SK-N-SH (cell line): ENCODE measurements at regions not wholly inside any gene's neighbourhood (a gene's known extent, or its start where the extent isn't known, plus 50 kb on each side); places are given as distances from the start of the nearest gene placed in this dataset.

ENCODE experiments used
- CTCF ChIA-PET: fragments of 300-600, 350-600 bp; formaldehyde crosslinking; extraction: SDS; loops from one replicate; lab custom pipeline; 2021; lab: Yijun Ruan, JAX
- POLR2A ChIA-PET: fragments of 350-600 bp; sonication (Branson Sonifier 250); formaldehyde crosslinking; extraction: SDS; loops from one replicate; lab custom pipeline; 2020; ENCODE audit warnings: antibody characterized with exemption, inconsistent platforms; lab: Yijun Ruan, JAX
- DNase-seq: peaks from one replicate; pipeline ENCODE4 v3.0.0; 2012
- H2AFZ ChIP-seq: fragments of 200-600 bp; sonication (generic); 2 replicates; pipeline ENCODE4 v1.8.1; 2016; ENCODE audit warnings: antibody characterized with exemption, mild to moderate bottlenecking, low read depth
- H3F3A ChIP-seq: fragments of 200-600 bp; sonication (generic); replicated peaks from 2 replicates; pipeline ENCODE3; 2016; ENCODE audit warnings: antibody characterized with exemption, mild to moderate bottlenecking; ENCODE audit not compliant: insufficient read depth
- H3K27ac ChIP-seq, 2 experiments: fragments of 200-500 bp in 1 of 2; fragments of 200-600 bp in 1 of 2; sonication (Bioruptor generic) in 1 of 2; sonication (generic), shearing (Covaris generic) in 1 of 2; 2 replicates each; pipeline versions ENCODE4 v1.5.1 to v1.6.1; 2014 to 2016; ENCODE audit warnings: low read depth in 2 of 2, inconsistent platforms in 1 of 2, low read length in 1 of 2, mild to moderate bottlenecking in 1 of 2, mixed read lengths in 1 of 2
- H3K27me3 ChIP-seq: fragments of 200-600 bp; sonication (generic), shearing (Covaris generic); 2 replicates; pipeline ENCODE4 v1.6.1; 2016; ENCODE audit warnings: mixed run types; ENCODE audit not compliant: insufficient read depth
- H3K36me3 ChIP-seq, 2 experiments: fragments of 200-500 bp in 1 of 2; fragments of 200-600 bp in 1 of 2; sonication (Bioruptor generic) in 1 of 2; sonication (generic) in 1 of 2; replicated peaks in 1 of 2; 2 replicates each; pipeline versions ENCODE3 to v1.5.1; 2014 to 2016; ENCODE audit warnings: low read length in 1 of 2, mild to moderate bottlenecking in 1 of 2; ENCODE audit not compliant: insufficient read depth in 2 of 2, control insufficient read depth in 1 of 2
- H3K4me1 ChIP-seq, 2 experiments: fragments of 200-500 bp in 1 of 2; fragments of 200-600 bp in 1 of 2; sonication (Bioruptor generic) in 1 of 2; sonication (generic), shearing (Covaris generic) in 1 of 2; 2 replicates each; pipeline versions ENCODE4 v1.5.1 to v1.6.1; 2014 to 2016; ENCODE audit warnings: low read depth in 1 of 2, low read length in 1 of 2, mixed run types in 1 of 2; ENCODE audit not compliant: insufficient read depth in 2 of 2, control insufficient read depth in 1 of 2
- H3K4me2 ChIP-seq: fragments of 200-600 bp; sonication (generic), shearing (Covaris generic); 2 replicates; pipeline ENCODE4 v1.6.1; 2017; ENCODE audit warnings: mixed run types
- H3K4me3 ChIP-seq, 2 experiments: fragments of 200-500 bp in 1 of 2; fragments of 200-600 bp in 1 of 2; sonication (Bioruptor generic) in 1 of 2; sonication (generic), shearing (Covaris generic) in 1 of 2; 2 replicates each; pipeline versions ENCODE4 v1.5.1 to v1.8.1; 2014 to 2016; ENCODE audit warnings: low read depth in 2 of 2, inconsistent platforms in 1 of 2, low read length in 1 of 2, mild to moderate bottlenecking in 1 of 2, mixed read lengths in 1 of 2, moderate library complexity in 1 of 2
- H3K79me2 ChIP-seq: fragments of 200-600 bp; sonication (generic); 2 replicates; pipeline ENCODE4 v1.8.1; 2017; ENCODE audit warnings: mild to moderate bottlenecking; ENCODE audit not compliant: insufficient read depth
- H3K9ac ChIP-seq: fragments of 200-600 bp; sonication (generic); 2 replicates; pipeline ENCODE4 v1.6.1; 2017; ENCODE audit warnings: mixed run types
- H3K9me2 ChIP-seq: fragments of 200-600 bp; sonication (generic); 2 replicates; pipeline ENCODE4 v1.6.1; 2017; ENCODE audit warnings: mixed run types
- H3K9me3 ChIP-seq: fragments of 200-600 bp; sonication (generic); 2 replicates; pipeline ENCODE4 v1.6.1; 2017; ENCODE audit warnings: mixed run types, mild to moderate bottlenecking, moderate library complexity
- H4K20me1 ChIP-seq: fragments of 200-600 bp; sonication (generic); 2 replicates; pipeline ENCODE4 v1.6.1; 2017; ENCODE audit warnings: mild to moderate bottlenecking, mixed run types; ENCODE audit not compliant: insufficient read depth
- CHD2 ChIP-seq: fragments of 150-350 bp; IDR thresholded peaks from 2 replicates; pipeline ENCODE4 v1.6.1; 2018; ENCODE audit warnings: low read length; ENCODE audit not compliant: partially characterized antibody
- EP300 ChIP-seq, 2 experiments: IDR thresholded peaks; 2 replicates each; pipeline versions ENCODE4 v1.4.0 to v1.6.1; 2012; ENCODE audit warnings: borderline replicate concordance in 1 of 2, low read depth in 1 of 2, low read length in 1 of 2
- FOSL2 ChIP-seq: IDR thresholded peaks from 2 replicates; pipeline ENCODE4 v1.4.0; 2012; ENCODE audit warnings: low read depth, mild to moderate bottlenecking, moderate library complexity, borderline replicate concordance
- FOXJ3 ChIP-seq: sonication (generic); formaldehyde crosslinking; IDR thresholded peaks from 2 replicates; pipeline ENCODE4 v1.5.1; 2020; ENCODE audit warnings: mild to moderate bottlenecking, missing genetic modification reagents
- GABPA ChIP-seq: IDR thresholded peaks from 2 replicates; pipeline ENCODE4 v1.4.0; 2012; ENCODE audit warnings: low read depth, mild to moderate bottlenecking
- MEF2A ChIP-seq: IDR thresholded peaks from 2 replicates; pipeline ENCODE4 v1.4.0; 2012; ENCODE audit warnings: low read depth, borderline replicate concordance
- MXI1 ChIP-seq: IDR thresholded peaks from 2 replicates; pipeline ENCODE4 v1.6.1; 2012; ENCODE audit warnings: mild to moderate bottlenecking, low read depth, low read length, improper control_type of control experiment
- NFIC ChIP-seq: IDR thresholded peaks from 2 replicates; pipeline ENCODE4 v1.4.0; 2012; ENCODE audit warnings: borderline replicate concordance
- NRF1 ChIP-seq: IDR thresholded peaks from 2 replicates; pipeline ENCODE4 v1.6.1; 2012; ENCODE audit warnings: low read depth, mild to moderate bottlenecking, low read length
- POLR2AphosphoS5 ChIP-seq: IDR thresholded peaks from 2 replicates; pipeline ENCODE4 v1.6.1; 2012; ENCODE audit warnings: low read depth, low read length
- RAD21 ChIP-seq: IDR thresholded peaks from 2 replicates; pipeline ENCODE4 v1.6.1; 2012; ENCODE audit warnings: mild to moderate bottlenecking, low read length
- RCOR1 ChIP-seq: fragments of 150-350 bp; IDR thresholded peaks from 2 replicates; pipeline ENCODE4 v1.6.1; 2017; ENCODE audit warnings: antibody characterized with exemption, low read length
- RFX5 ChIP-seq: IDR thresholded peaks from 2 replicates; pipeline ENCODE4 v1.6.1; 2012; ENCODE audit warnings: mild to moderate bottlenecking, improper control_type of control experiment, low read length
- SIN3A ChIP-seq: IDR thresholded peaks from 2 replicates; pipeline ENCODE4 v1.6.1; 2012; ENCODE audit warnings: low read depth, mild to moderate bottlenecking, low read length, moderate library complexity, borderline replicate concordance
- SMC3 ChIP-seq: IDR thresholded peaks from 2 replicates; pipeline ENCODE4 v1.6.1; 2012; ENCODE audit warnings: low read depth, low read length, improper control_type of control experiment
- WGBS: methylation state at CpG from one replicate; pipeline ENCODE4 v1.1.6; 2017; ENCODE audit warnings: low lambda C conversion rate; 5-methylcytosine and 5-hydroxymethylcytosine counted together
- TF ChIP-seq, protein P1 (sequence below): fragments of 150-350 bp; IDR thresholded peaks from 2 replicates; pipeline ENCODE4 v1.6.1; 2016; ENCODE audit warnings: mild to moderate bottlenecking, low read depth, low read length
- TF ChIP-seq, protein P2 (sequence below): IDR thresholded peaks from 2 replicates; pipeline ENCODE4 v1.4.0; 2012; ENCODE audit warnings: low read depth, borderline replicate concordance
- TF ChIP-seq, protein P3 (sequence below): IDR thresholded peaks from 2 replicates; pipeline ENCODE4 v1.4.0; 2012; ENCODE audit warnings: low read depth
- TF ChIP-seq, protein P4 (sequence below): fragments of 150-350 bp; IDR thresholded peaks from 2 replicates; pipeline ENCODE4 v1.6.1; 2017; ENCODE audit warnings: antibody characterized with exemption, low read length, low read depth, borderline replicate concordance

DNA sequence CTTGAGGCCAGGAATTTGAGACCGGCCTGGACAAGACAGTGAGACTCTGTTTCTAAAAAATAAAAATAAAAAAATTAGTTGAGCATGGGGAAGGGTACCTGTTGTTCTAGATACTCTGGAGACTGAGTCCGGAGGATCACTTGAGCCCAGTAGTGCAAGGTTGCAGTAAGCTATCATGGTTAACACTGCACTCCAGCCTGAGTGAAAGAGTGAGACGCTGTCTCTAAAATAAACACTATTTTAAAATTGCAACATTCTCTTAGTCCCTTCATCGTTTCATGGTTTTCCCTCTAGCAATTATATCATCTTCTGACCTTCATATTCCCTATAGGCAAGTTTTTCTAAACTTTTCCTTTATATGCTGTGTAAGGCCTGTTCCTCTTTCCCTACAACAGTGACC lies 248.5 kb downstream of the VAPA start:
- Histone ChIP-seq H3K4me2 (no peak overlapping the region), H3K9me3 (no peaks in the 10 kb centered on the region), H3K36me3 (no peaks in the 10 kb centered on the region), H3K27ac (no peak overlapping the region), H3K79me2 (no peaks in the 10 kb centered on the region), H3K9ac (no peak overlapping the region), H2AFZ (no peak overlapping the region), H3K9me2 (no peaks in the 10 kb centered on the region), H4K20me1 (no peaks in the 10 kb centered on the region), H3F3A (no peaks in the 10 kb centered on the region), H3K27me3 (no peaks in the 10 kb centered on the region), H3K4me1 (no peaks in the 10 kb centered on the region), H3K4me3 (no peak overlapping the region)
- CTCF ChIA-PET: interaction anchor here (1.4 kb wide), 1 partner anchor 22 kb away, joined by 3 read pairs; no protein-coding TSS in a partner anchor
- TF ChIP-seq GABPA (no peak), SIN3A (no peak), FOSL2 (no peak), SMC3 (no peak), NRF1 (no peak), POLR2AphosphoS5 (no peak), FOXJ3 (CRISPR knock-in tag) (no peak), CHD2 (no peak)
- TF ChIP-seq, protein P1, sequence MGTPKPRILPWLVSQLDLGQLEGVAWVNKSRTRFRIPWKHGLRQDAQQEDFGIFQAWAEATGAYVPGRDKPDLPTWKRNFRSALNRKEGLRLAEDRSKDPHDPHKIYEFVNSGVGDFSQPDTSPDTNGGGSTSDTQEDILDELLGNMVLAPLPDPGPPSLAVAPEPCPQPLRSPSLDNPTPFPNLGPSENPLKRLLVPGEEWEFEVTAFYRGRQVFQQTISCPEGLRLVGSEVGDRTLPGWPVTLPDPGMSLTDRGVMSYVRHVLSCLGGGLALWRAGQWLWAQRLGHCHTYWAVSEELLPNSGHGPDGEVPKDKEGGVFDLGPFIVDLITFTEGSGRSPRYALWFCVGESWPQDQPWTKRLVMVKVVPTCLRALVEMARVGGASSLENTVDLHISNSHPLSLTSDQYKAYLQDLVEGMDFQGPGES: no peak
- TF ChIP-seq, protein P2, sequence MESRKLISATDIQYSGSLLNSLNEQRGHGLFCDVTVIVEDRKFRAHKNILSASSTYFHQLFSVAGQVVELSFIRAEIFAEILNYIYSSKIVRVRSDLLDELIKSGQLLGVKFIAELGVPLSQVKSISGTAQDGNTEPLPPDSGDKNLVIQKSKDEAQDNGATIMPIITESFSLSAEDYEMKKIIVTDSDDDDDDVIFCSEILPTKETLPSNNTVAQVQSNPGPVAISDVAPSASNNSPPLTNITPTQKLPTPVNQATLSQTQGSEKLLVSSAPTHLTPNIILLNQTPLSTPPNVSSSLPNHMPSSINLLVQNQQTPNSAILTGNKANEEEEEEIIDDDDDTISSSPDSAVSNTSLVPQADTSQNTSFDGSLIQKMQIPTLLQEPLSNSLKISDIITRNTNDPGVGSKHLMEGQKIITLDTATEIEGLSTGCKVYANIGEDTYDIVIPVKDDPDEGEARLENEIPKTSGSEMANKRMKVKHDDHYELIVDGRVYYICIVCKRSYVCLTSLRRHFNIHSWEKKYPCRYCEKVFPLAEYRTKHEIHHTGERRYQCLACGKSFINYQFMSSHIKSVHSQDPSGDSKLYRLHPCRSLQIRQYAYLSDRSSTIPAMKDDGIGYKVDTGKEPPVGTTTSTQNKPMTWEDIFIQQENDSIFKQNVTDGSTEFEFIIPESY: no peak
- whole genome bisulfite sequencing: 63% methylated on average over 4 of the region's 4 CpGs
- DNase-seq: no peak
- POLR2A ChIA-PET: no interaction called here

DNA sequence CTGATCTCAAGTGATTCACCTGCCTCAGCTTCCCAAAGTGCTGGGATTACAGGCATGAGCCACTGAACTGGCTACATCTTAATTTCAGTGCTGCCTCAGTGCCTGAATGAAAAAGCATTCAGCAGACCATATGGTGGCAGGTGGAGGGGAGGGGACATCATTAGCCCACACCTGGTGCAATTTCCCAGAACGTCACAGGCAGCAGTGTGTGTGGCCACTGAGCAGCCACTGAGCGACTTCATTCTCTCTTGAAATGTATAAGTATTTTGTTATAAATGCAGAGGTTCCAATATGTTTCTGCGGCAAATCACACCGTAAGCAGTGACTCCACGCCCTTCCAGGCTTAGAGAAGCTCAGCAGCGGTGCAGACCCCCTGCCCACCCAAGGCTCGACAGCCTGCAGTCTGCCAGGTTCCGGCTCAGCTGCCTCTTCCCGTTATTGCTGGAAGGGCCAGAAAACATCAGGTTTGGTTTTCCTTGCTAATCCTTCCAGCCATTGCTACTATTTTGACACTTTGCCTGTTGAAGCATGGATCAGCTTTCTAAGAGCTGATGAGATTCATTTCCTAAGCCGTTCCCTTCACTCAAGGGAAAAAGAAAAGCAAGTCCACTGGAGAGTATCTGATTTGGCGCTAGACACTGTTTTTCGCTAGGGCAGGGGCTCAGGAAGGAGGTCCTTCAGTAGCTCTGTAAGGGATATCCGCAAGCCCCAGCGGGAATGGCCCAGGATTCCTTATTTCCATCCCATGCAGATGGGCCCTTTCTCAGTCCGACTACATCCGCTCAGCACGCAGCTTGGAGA lies 250.7 kb downstream of the VAPA start:
- Histone ChIP-seq H3K9ac (no peak overlapping the region), H4K20me1 (no peaks in the 10 kb centered on the region), H3K27me3 (no peaks in the 10 kb centered on the region), H3F3A (no peaks in the 10 kb centered on the region), H3K4me1 (peaks cover 2 to 7% of the 10 kb centered on the region in 2 experiments; a peak in 2 of 4 replicates), H2AFZ (no peak overlapping the region), H3K79me2 (no peaks in the 10 kb centered on the region), H3K9me3 (no peaks in the 10 kb centered on the region), H3K4me3 (no peak overlapping the region), H3K36me3 (no peaks in the 10 kb centered on the region), H3K4me2 (no peak overlapping the region), H3K9me2 (no peaks in the 10 kb centered on the region), H3K27ac (no peak overlapping the region)
- POLR2A ChIA-PET: no interaction called here
- CTCF ChIA-PET: interaction anchor here (0.9 to 1.1 kb wide), 2 partner anchors 15 to 31 kb away, joined by 3 read pairs; no protein-coding TSS in a partner anchor
- WGBS: 77% methylated on average over 16 of the region's 17 CpGs
- DNase-seq: no peak
- no peak for TF ChIP-seq SIN3A
- no peak for TF ChIP-seq GABPA
- no peak for TF ChIP-seq POLR2AphosphoS5
- no peak for TF ChIP-seq MXI1
- no peak for TF ChIP-seq RFX5
- TF ChIP-seq, protein P3, sequence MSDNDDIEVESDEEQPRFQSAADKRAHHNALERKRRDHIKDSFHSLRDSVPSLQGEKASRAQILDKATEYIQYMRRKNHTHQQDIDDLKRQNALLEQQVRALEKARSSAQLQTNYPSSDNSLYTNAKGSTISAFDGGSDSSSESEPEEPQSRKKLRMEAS: no peak
- no peak for TF ChIP-seq NFIC
- TF ChIP-seq EP300 (IDR thresholded peaks at IDR 0.05; ENCODE audit: borderline replicate concordance in 1 of 2, low read depth in 1 of 2, low read length in 1 of 2): no peak
- TF ChIP-seq RAD21: no peak
- TF ChIP-seq, protein P4, sequence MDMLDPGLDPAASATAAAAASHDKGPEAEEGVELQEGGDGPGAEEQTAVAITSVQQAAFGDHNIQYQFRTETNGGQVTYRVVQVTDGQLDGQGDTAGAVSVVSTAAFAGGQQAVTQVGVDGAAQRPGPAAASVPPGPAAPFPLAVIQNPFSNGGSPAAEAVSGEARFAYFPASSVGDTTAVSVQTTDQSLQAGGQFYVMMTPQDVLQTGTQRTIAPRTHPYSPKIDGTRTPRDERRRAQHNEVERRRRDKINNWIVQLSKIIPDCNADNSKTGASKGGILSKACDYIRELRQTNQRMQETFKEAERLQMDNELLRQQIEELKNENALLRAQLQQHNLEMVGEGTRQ: no peak
- no peak for TF ChIP-seq RCOR1
- TF ChIP-seq, protein P2: no peak
- TF ChIP-seq MEF2A: no peak
